Posterior cingulate gyrus (tissue), 11 donors: ENCODE measurements at regions not wholly inside any gene's neighbourhood (a gene's known extent, or its start where the extent isn't known, plus 50 kb on each side); places are given as distances from the start of the nearest gene placed in this dataset.
"Not testable (repeated sequence)": the region's sequence is repeated elsewhere in the genome, so short reads cannot be mapped to it uniquely, and the experiment has no call there.

ENCODE experiments used
- DNase-seq, 10 donors: peaks; one replicate each; pipeline versions ENCODE4 v3.0.0 to v3.0.0-alpha.2; 2020 to 2021; ENCODE audit warnings: mixed read lengths in 3 of 10
- intact Hi-C: fragments of 100-400 bp; cut with DNase I; formaldehyde crosslinking; loops from one replicate; pipeline ENCODE4 v1.15.1; 2023

DNA sequence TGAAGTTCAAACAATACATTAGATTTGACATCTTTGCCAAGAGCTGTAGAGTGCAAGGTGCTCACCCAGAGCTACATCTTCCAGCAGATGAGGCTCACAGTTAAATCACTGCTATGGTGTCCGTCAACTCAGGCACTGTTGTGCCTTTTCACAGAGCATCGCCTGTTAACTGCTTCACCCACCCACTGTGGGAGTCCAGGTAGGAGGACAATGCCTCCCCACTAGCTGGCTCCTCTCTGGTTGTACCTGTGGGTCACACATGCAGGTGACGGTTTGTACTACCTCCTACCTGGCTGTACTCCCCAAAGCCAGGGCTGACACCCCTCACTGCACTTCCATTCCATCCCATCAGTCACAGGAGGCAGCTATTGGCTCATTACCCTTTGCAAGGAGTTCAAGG lies 84.6 kb upstream of the TOP3B start:
- intact Hi-C loops = no loop called here
- no peak for DNase-seq

DNA sequence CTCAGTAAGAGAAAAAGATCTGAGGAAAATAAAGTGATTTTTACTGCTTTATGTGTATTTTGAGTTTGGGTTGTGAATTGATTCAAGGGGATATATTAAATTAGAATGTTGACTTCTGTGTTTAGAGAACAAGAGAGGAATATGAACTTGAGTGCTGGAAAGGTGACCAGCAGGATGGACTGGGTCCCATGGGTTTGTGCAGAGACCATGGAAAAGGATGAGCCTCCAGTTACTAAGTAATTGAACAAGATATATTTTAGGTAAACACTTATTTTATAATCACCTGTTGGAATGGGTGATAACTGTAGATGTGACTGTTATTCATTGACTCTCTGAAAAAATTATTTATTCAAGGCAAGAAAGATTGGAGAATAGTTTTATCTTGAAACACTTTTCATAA lies 82.0 kb upstream of the TOP3B start:
- DNase-seq = no peak
- intact Hi-C loops = loop anchor here (5.0 kb wide), 1 partner anchor 173 kb away; no protein-coding TSS in a partner anchor

DNA sequence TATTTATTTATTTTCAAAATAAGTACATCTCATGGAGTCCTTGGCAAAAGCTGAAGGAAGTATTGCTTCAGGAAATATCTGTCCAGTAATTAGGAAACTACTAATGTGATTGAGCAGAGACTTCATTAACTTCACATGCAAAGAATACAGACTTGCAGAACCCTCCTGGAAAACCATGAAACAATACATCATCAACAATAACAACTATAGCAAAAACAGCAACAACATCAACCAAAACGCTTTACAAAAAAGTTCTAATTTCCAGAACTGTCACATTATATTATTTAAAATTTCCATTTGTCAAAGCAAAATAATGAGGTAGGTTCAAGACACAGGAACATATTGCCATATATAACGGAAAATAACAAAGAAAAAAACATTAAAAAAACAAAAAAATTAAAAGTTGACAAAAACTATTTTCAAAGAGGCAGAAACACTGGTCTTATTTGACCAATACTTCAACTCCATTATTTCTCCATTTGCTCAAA lies 79.8 kb upstream of the TOP3B start:
- intact Hi-C loops = loop anchor here (5.0 kb wide), 1 partner anchor 175 kb away; no protein-coding TSS in a partner anchor
- DNase-seq = no peak

DNA sequence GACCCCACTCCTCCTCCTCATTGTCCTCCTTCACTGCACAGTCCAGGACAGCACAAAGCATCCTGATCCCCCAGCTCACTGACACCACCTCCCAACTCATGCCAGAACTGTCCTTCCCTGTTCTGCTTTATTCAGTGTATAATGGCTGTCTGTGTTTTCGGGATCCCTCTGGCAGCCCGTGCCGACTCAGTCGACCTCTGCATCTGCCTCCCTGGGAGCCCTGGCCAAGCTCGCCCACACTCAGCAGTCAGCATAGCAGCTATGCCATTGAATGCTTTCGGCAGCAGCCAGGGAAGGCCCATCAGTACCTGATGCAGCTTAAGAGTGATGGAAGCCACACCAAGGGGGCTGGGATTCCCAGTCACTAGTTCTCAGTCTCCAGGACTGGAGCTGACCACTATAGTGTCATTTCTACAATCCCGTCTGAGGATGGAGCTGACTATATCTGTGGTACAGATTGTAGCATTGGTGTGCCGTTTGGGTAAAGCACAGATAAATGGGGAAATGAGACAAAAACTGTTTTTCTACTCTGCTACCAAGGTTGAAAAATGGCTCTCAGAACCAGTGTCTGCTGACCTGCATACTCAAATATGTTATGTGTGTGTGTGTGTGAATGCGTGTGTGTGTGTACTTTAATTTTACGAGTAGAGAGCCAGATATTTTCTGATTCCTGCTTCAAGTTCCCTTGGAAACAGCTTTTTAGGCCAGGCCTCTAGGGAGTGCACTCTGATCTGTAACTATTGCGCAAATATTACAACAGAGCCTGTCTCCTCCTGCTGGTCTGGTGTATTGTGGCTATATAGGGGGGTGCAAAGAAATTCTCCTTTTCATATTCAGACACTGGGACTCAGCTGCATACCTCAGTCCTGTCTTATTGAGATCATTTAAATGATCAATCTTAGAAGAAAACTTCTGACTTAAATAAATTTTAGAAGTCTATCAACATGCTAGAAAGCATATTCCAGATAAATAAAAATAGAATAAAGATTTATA lies 78.8 kb upstream of the TOP3B start:
- intact Hi-C loops = loop anchor here (5.0 kb wide), 1 partner anchor 176 kb away; no protein-coding TSS in a partner anchor
- peak in 9 of 10 donors; percentile 17 to 89 (median 39) for DNase-seq

DNA sequence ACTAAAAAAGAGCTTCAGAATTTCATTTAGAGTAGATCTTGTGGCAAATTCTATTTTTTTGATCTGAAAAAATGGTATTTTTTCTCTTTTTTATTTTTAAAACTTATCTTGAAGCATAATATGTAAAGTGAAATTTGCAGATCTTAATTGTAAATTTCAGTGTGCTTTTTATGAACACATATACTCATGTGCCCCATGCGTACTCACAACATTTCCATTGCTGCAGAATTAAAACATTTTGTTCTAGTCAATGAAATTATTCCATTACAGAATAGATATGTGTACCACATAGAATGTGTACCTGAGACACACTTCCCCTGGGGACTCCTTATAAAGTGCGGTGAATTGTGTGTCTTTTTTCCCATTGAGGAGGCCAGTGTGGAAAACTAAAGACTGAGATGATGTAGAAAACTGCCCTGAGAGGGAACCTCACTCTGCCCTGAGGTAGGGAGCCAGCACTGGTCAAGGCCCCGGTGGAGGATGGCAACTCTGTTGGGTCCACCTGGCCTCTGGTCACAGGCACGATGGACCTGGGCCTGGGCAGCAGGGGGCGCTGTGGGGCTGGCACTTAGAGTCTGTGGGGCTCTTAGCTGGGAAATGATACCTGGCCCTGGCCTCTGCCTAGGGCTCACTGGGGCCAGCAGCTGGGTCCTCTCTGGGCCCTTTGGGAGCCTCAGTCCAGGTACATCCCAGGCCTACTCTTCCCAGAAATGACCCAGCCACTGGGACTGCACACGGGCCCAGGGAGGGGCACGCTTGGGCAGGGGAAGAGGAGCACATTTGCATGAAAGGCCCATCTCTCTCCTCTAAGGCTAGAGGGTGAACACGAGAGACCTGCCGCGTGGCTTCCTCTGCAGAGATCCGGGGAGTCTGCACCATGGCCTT lies 77.9 kb upstream of the TOP3B start:
- intact Hi-C loops = loop anchor here (5.0 kb wide), 1 partner anchor 177 kb away; no protein-coding TSS in a partner anchor
- DNase-seq = peak; percentile 25 to 95 (median 72)

DNA sequence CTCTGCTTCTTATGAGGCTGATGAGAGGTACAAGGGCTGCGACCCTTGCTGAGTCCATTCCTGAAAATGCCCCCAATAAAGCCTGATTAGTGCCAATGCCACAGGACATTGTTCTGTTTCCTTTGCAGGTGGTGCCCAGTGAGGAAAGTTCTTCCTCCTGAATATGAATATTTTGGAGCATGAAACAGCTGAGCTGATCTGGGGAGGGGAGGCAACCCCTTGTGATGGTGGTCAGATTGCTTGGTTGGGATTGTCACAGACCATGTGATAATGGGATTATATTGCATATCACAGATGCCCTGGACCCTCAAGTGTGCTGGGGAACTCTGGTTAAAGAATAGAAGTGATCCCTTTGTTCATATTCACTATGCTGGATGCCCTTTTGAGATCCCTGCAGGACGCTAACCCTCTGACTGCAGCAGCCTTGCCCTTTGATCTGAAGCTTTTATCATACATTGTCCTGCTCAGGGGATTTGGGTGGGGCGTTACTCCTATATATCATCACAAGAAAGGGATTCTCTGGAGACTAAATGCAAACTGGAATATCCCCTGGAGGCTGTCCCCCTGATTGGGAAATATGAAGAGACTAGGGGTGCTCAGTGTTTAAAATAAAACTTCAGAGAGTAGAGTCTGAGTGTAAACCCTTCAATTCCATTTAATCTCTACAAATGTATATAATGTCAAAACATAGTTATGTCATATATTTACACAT lies 76.9 kb upstream of the TOP3B start:
- intact Hi-C loops = loop anchor here (5.0 kb wide), 1 partner anchor 178 kb away; no protein-coding TSS in a partner anchor
- no peak for DNase-seq

DNA sequence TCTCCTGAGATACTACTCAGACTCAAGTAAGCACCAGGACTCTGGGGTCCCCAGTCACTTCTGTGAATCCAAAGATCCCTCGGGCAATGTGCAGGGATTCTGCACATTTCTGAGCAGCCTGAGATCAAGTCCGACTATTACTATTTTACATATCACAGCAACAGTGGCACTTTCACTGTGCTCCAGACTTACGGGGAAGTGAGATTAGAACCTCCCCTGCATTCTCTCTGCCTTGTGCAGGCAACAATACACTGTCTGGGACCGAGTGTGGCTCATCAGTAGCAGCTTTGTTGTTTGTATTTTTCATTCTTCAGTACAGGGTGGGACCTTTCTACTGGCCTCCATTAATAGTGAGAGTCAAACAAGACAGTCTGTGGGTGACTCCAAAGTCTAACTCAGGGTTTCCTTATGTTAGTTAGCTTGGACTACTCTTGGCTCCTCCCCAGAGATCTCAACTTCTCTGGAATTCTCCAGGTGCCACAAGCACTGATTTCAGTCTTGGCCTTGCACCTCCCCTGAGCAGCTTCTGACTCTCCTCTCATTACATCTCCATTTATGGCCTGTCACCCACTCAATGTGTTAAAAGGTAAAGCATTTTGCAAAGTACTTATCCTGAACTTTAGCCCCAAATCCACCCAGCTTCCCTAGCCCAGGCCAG lies 76.2 kb upstream of the TOP3B start:
- intact Hi-C loops = no loop called here
- no peak for DNase-seq

DNA sequence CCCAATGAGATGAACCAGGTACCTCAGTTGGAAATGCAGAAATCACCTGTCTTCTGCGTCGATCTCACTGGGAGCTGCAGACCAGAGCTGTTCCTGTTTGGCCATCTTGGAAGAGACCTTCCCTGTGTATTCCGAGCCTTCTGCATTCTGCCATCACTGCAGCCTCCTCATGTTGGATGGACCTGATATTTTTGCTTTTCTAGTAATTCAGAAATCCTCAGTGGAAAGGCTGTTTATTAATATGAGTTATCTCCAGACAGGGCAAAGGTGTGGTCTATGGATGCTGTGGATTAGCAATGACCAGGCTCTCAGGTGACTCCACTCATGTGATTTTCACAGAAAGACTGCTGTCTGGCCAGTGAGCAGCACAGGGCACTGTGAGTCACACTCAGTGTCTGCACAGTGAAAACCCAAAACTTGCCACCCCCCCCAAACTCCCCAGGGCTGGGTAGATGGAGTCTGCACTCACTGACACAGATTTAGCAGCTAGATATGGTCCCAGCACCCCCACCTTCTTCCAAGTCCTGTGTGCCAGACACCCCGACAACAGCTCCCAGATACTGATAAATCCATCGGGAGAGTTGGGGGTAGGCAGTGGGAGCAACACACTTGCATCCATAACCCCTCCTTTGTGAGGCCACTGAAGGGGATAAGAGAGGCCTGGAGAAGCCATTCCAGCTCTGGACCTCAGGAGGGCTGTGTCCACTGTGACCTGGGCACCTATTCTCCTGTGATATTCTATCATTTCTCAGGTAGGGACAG lies 75.2 kb upstream of the TOP3B start:
- intact Hi-C loops = no loop called here
- no peak for DNase-seq

DNA sequence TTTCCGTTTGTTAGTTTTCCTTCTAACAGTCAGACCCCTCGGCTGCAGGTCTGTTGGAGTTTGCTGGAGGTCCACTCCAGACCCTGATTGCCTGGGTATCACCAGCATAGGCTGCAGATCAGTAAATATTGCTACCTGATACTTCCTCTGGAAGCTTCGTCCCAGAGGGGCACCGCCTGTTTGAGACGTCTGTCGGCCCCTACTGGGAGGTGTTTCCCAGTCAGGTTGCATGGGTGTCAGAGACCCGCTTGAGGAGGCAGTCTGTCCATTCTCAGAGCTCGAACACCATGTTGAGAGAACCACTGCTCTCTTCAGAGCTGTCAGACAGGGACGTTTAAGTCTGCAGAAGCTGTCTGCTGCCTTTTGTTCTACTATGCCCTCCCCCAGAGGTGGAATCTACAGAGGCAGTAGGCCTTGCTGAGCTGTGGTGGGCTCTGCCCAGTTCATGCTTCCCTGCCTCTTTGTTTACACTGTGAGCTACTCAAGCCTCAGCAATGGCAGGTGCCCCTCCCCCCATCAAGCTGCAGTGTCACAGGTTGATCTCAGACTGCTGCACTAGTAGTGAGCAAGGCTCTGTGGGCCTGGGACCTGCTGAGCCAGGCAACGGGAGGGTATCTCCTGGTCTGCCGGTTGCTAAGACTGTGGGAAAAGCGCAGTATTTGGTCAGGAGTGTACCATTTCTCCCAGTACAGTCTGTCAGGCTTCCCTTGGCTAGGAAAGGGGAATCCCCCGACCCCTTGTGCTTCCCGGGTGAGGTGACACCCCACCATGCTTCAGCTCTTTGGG lies 74.4 kb upstream of the TOP3B start:
- intact Hi-C loops, DNase-seq: not testable (repeated sequence)

DNA sequence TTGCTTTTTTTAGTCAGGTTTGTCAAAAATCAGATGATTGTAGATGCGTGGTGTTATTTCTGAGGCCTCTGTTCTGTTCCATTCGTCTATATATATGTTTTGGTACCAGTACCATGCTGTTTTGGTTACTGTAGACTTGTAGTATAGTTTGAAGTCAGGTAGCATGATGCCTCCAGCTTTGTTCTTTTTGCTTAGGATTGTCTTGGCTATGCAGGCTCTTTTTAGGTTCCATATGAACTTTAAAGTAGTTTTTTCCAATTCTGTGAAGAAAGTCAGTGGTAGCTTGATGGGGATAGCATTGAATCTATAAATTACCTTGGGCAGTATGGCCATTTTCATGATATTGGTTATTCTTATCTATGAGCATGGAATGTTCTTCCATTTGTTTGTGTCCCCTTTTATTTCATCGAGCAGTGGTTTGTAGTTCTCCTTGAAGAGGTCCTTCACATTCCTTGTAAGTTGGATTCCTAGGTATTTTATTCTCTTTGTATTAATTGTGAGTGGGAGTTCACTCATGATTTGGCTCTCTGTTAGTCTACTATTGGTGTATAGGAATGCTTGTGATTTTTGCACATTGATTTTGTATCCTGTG lies 70.1 kb upstream of the TOP3B start:
- intact Hi-C loops, DNase-seq: not testable (repeated sequence)

DNA sequence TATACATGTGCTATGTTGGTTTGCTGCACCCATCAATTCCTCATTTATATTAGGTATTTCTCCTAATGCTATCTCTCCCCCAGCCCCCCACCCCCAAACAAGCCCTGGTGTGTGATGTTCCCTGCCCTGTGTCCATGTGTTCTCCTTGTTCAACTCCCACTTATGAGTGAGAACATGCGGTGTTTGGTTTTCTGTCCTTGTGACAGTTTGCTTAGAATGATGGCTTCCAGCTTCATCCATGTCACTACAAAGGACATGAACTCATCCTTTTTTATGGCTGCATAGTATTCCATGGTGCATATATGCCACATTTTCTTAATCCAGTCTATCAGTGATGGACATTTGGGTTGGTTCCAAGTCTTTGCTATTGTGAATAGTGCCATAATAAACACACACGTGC lies 68.4 kb upstream of the TOP3B start:
- intact Hi-C loops, DNase-seq: not testable (repeated sequence)

DNA sequence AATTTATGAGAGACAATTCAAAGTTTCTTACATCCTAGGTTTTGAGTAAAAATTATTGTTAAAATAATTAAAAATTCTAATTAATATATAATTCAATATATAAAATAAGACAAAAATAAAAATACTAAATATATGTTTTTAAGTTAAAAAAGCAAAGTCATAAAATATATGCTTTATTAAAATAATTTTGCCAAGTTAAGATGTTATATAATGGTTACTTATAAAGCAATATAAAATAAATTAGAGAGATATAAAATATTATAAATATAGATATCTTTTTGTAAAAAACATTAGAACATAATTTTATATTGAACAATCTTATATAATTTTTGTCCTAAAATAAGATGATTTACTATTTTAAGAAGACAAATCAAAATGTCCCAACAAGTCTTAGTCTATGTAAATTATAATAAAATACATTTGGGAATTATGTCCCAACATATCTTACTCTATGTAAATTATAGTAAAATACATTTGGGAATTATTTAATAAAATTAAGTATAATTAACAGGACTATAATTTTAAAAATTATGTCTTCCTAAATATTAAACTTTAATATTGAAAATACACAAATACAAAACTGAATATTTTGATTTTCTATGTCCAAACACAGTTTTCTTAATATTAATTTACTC lies 67.7 kb upstream of the TOP3B start:
- intact Hi-C loops = no loop called here
- no peak for DNase-seq

DNA sequence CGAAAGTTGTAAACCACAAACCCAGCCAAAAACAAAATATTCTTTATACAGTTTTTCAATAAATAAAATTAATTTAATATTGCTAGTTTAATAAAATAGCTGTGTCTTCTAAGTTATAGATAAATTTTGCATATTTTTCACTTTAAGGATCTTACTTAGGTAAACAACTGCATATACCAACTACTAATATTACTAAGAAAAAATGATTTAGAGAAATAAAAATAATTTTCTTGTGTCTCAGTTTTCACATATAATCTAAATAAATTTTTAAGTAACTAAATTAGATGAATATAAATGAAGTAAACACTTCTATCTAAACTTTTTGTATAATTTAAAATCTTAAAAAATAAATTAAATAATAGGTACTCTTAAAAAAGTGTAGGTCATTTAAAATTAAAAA lies 67.1 kb upstream of the TOP3B start:
- DNase-seq = no peak
- intact Hi-C loops = no loop called here

DNA sequence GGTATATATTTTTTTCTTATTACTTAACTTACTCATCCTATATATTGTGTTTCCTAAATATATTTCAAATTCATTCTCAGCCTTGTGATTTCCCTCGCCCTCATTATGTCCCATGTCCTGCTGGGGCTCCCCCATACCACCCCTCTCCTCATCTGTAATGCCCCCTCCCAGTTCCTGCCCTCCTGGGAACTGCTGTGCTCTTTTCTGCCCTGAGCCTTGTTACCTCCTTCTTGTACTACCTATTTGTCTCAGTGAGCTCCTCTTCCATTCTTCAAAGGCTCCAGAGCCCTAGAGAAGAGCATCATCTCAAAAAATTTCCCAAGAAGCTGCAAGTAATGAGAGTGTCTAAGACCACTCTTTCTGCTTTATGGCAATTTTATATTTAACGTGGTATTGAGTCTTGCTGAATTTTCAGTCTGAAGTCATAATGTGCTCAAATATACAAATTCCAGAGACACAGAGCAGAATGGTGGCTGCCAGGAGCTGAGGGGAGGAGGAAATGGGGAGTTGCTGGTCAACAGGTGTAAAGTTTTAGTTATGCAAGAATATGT lies 66.5 kb upstream of the TOP3B start:
- no peak for DNase-seq
- intact Hi-C loops = no loop called here

DNA sequence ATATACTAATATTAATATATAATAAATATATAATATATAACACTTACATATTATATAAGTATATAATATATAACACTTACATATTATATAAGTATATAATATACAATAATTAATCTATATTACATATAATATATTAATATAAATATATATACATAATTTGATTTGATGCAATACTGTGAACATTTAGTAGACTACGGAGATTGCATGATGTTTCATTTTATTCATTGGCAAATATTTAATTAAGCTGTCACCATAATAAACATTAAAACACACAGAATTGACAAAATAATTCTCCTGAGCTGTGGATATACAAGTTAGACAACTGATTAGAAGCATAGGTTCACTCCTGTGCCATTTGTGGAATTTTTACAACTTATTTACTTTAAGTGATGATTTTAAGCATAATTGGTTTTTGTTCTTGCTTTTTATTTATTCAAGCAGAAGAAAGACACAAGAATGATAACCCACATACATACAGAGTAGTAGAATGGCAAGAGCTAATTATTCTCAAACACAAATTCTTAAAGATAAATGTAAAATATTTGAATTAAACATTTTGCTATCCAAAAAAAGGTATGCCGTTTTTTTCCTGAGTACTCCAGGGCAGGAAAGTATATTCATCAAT lies 65.8 kb upstream of the TOP3B start:
- intact Hi-C loops = no loop called here
- DNase-seq = no peak

DNA sequence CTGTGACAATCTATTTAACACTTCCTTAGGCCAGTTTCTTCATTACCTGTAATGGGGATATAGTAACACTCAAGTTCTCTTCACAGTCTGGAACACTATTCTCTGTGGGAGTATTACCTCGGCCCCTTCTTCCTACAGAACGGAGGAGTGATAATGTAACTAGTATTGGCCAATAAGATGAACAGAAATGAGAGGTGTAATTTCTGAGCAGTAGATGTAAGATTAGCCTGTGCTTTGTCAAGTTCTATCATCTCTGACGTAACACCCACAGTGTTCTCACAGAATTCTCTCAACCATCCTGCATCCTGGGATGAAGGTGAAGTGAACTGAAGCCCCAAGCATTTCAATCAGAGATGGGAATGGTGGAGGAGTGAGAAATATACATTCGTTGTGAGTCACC lies 65.2 kb upstream of the TOP3B start:
- no peak for DNase-seq
- intact Hi-C loops = no loop called here
